ENCODE measurements at regions not wholly inside any gene's neighbourhood (a gene's known extent, or its start where the extent isn't known, plus 50 kb on each side); places are given as distances from the start of the nearest gene placed in this dataset.

DNA sequence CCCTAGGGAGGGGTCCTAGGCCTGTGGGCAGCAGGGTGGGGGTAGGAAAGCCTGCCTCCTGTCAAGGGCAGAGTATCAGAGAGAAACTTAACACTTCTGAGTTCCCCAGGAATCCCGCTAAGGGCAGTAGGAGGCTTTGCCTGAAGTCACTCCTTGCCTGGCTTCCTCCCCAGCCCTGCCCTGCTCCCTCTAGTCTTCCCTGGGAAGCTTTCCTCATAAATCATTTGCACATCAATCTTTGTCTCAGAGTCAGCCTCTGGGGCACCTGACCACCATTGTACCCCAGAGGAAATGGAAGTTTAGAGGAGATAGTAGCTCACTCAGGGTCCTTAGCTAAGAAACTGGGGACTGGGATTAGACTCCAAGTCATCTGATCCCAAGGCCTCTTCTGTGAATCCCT, 129.4 kb upstream of the TLE3 start:
- H3K4me1 ChIP-seq (ENCODE audit: insufficient read depth, low read length): no peaks in the 10 kb centered on the region
- no peak overlapping the region for H3K9ac ChIP-seq (ENCODE audit: low read depth, low read length)
- H3K9me3 ChIP-seq (ENCODE audit: control insufficient read depth, insufficient read depth, low read length): no peaks in the 10 kb centered on the region; the same call in 1 of the 2 replicates
- H3K36me3 ChIP-seq (ENCODE audit: insufficient read depth, low read length): no peaks in the 10 kb centered on the region

DNA sequence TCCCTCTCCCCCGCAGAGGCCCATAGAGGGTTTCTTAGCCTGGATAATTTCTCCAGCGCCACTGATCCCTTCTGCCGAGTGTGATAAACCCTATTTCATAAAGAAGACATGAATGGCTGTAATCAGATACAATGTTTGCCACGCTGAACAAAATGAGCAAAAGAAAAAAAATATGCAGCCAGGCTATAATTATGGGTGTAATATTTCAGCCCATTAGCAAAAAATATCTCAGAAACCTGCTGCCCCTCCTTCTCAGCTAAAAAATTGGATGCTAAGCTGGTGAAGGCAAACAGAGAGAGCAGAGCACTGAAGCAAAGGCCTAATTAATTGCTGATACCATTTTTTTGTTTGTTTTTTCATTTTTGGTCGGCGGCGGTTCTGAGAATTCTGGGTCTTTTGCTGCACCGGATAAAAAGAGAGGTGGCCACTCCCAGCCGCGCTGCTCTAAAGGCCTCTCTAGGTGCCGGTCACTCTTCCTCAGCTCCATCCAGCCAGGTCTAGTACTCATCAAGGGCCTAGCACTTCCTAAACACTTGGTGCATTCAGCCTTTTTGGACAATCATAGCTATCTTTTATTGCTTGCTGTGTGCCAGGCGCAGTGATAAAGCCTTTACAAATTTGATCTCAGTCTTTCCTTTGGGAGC, 128.7 kb upstream of the TLE3 start:
- Histone ChIP-seq H3K9me3 (ENCODE audit: control insufficient read depth, insufficient read depth, low read length) (no peaks in the 10 kb centered on the region; the same call in 1 of the 2 replicates), H3K4me1 (ENCODE audit: insufficient read depth, low read length) (no peaks in the 10 kb centered on the region), H3K36me3 (ENCODE audit: insufficient read depth, low read length) (no peaks in the 10 kb centered on the region), H3K9ac (ENCODE audit: low read depth, low read length) (no peak overlapping the region)

DNA sequence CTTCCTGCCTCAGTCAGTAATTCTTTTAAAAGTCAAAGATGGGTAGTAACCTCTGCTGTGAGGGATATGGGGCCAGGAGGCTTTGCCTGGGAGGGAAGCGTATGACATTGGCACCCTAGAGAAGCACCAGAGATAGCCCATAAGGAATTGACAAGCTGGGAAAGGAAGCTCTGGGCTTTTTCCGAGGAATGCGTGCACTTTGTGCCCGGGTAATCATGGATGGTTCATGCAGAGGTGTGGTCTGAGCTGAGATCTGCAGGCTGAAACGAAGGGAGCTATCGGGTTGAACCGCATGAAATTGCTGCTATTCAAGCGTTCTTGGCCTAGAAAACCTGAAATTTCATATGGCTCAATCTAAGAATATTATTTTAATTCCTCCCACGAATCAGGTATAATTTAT, 127.7 kb upstream of the TLE3 start:
- H3K9ac ChIP-seq (ENCODE audit: low read depth, low read length): no peak overlapping the region
- H3K36me3 ChIP-seq (ENCODE audit: insufficient read depth, low read length): no peaks in the 10 kb centered on the region
- H3K4me1 ChIP-seq (ENCODE audit: insufficient read depth, low read length): no peaks in the 10 kb centered on the region
- H3K9me3 ChIP-seq (ENCODE audit: control insufficient read depth, insufficient read depth, low read length): no peaks in the 10 kb centered on the region

DNA sequence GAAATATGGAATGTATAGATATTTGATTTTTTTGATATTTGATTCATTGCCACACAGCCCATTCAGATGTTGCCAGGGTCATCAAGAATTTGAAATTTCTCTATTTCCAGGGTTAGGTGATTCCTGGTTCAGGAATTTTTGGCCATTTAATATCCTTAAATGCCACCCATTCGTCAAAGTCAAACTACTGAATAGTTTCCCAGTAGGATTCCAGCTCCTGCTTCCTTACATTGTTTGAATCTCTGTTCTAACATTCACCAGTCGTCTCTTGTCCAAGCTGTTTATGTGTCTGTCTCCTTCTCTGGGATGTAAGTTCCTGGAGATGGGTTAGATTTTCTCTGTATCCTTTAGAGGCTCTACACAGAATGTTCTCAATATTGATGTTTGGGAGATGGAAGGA, 124.9 kb upstream of the TLE3 start:
- H3K9me3 ChIP-seq (ENCODE audit: control insufficient read depth, insufficient read depth, low read length): no peaks in the 10 kb centered on the region
- no peak overlapping the region for H3K9ac ChIP-seq (ENCODE audit: low read depth, low read length)
- H3K4me1 ChIP-seq (ENCODE audit: insufficient read depth, low read length): peaks cover 5% of the 10 kb centered on the region; the same call in 1 of the 2 replicates
- no peaks in the 10 kb centered on the region for H3K36me3 ChIP-seq (ENCODE audit: insufficient read depth, low read length)

GRCh38 chr15:70220490-70221096, 122.9 kb upstream of the TLE3 start:
- no peak overlapping the region for H3K9ac ChIP-seq (ENCODE audit: low read depth, low read length)
- H3K9me3 ChIP-seq (ENCODE audit: control insufficient read depth, insufficient read depth, low read length): no peaks in the 10 kb centered on the region
- H3K36me3 ChIP-seq (ENCODE audit: insufficient read depth, low read length): no peaks in the 10 kb centered on the region
- H3K4me1 ChIP-seq (ENCODE audit: insufficient read depth, low read length): peaks cover 5% of the 10 kb centered on the region; the same call in 1 of the 2 replicates

GRCh38 chr15:70219966-70220365, 122.2 kb upstream of the TLE3 start:
- Histone ChIP-seq H3K9me3 (ENCODE audit: control insufficient read depth, insufficient read depth, low read length) (no peaks in the 10 kb centered on the region), H3K36me3 (ENCODE audit: insufficient read depth, low read length) (no peaks in the 10 kb centered on the region), H3K4me1 (ENCODE audit: insufficient read depth, low read length) (peaks cover 5% of the 10 kb centered on the region; the same call in 1 of the 2 replicates), H3K9ac (ENCODE audit: low read depth, low read length) (no peak overlapping the region)

DNA sequence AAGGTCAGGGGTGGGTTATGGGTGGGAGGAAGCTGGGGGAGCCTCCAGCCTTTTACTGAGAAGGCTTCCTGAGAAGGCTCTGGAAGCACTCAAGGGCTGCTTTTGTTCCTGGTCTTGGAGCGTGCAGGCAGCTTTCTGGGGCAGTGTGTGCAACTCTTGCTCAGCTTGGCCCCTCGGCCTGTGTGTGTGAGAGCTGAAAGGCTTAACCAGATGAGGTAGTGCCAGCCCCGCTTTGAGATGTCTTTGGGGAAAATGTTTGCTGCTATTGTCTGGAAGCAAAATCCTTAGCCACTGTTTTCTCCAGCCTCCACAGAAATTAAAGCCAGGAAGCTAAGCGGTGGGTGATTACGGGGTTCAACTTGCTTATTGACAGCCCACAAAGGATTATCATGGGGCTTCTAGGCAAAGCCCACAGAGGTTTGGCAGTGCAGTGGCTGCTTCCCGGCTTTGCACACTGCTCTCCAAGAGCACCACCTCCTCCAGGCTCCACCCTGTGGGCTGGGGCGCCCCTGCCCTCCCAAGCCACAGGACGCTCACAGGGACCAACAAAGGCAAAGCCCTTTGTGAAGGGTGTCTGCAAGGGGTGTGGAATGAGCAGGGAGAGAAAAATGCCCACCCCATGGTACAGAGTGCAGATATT, 121.7 kb upstream of the TLE3 start:
- no peaks in the 10 kb centered on the region for H3K36me3 ChIP-seq (ENCODE audit: insufficient read depth, low read length)
- peaks cover 5% of the 10 kb centered on the region; the same call in 1 of the 2 replicates for H3K4me1 ChIP-seq (ENCODE audit: insufficient read depth, low read length)
- no peaks in the 10 kb centered on the region for H3K9me3 ChIP-seq (ENCODE audit: control insufficient read depth, insufficient read depth, low read length)
- H3K9ac ChIP-seq (ENCODE audit: low read depth, low read length): no peak overlapping the region

DNA sequence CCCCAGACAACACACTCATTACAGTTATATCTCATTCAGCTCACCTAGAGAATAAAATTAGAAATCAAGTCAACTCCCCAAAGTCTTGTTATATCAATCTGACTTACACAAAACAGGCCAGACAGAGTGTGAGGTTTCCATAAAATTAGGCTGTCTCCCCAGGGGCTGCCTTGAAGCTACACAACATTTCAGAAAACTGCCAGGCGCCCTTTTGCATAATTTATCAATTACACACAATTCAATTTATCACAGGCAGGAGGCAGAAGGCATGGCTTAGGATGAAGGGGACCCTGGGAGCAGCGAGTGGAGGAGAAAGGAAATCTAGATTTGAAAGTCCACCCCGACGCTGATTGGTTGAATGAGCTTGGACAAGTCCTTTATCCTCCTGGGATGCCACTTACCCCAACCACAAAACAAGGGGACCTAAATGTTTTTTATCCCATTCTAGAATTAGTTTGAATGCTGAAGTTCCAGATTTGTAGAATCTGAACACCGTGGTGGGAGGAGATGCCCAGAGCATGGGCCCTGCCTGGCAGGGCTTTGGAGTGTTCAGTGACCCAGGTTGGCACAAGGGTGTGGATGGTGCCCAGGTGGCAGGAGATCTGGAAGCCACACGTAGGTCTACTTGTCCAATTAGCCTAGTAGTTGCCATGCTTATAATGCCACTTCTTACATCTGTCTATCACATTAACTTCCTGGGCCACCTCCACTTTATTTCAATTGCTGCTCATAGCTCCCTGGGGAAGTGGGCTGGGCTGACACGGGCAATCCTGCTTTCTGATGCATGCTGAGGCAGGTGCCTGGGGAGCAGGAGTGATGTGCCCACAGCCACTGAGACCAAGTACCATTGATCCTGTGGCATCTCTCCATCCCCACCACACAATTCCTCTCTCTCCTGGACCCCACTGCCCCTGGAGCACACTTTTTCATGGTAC, 119.8 kb upstream of the TLE3 start:
- no peaks in the 10 kb centered on the region for H3K36me3 ChIP-seq (ENCODE audit: insufficient read depth, low read length)
- peaks cover 8% of the 10 kb centered on the region for H3K4me1 ChIP-seq (ENCODE audit: insufficient read depth, low read length)
- H3K9me3 ChIP-seq (ENCODE audit: control insufficient read depth, insufficient read depth, low read length): no peaks in the 10 kb centered on the region
- no peak overlapping the region for H3K9ac ChIP-seq (ENCODE audit: low read depth, low read length)

DNA sequence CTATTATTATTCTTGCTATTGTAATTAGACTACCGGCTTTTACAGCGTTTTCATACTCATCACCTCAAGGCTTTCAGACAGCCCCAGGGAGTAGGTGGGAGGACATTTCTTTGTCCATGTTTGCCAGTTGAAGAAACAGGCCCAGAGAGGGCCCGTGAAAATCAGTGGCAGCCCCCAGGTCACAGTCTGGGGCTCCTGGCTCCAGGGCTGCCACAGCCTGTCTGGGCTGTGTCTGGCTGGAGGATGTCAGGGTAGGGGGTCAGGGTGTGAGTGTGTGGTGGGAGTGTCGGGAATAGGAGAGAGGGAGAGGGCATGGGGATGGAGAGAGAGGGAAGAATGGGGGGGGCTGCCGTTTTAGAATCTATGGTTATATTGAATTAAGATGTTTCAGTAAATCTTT, 118.2 kb upstream of the TLE3 start:
- Histone ChIP-seq H3K9ac (ENCODE audit: low read depth, low read length) (no peak overlapping the region), H3K36me3 (ENCODE audit: insufficient read depth, low read length) (no peaks in the 10 kb centered on the region), H3K9me3 (ENCODE audit: control insufficient read depth, insufficient read depth, low read length) (no peaks in the 10 kb centered on the region), H3K4me1 (ENCODE audit: insufficient read depth, low read length) (peaks cover 9% of the 10 kb centered on the region)

DNA sequence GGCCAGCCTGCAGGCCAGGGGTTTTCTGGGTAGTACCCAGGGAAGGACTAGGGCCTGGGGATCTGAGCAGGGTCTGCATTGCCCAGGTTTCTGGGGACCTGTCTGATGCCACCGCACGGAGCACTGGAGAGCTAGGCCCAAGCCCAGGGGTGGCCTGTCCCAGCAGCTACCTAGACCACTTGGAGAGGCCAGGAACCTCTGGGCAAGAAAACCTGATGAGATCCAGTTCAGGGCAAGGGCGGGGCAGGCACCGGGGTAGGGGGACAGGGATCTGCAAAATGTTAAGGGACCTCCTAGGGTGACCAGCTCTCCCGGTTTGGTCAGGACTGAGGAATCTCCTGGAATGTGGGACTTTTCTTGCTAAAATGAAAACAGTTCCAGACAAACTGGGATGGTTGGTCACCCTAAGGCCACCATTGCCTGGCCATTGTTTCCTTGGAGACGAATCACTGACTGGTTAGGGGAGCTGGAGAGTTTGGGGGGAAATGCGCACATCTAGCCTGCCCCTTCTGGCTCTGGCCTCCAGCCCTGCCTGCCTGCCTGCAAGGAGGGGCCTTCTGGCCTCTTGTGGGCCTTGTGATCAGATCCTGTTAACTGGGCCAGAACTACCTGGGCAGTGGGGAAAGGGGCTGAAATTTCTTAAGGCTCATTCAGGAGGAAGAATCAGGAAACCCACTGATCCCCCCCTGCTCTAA, 117.4 kb upstream of the TLE3 start:
- H3K9ac ChIP-seq (ENCODE audit: low read depth, low read length): no peak overlapping the region
- H3K9me3 ChIP-seq (ENCODE audit: control insufficient read depth, insufficient read depth, low read length): no peaks in the 10 kb centered on the region
- H3K36me3 ChIP-seq (ENCODE audit: insufficient read depth, low read length): no peaks in the 10 kb centered on the region
- H3K4me1 ChIP-seq (ENCODE audit: insufficient read depth, low read length): peaks cover 9% of the 10 kb centered on the region

DNA sequence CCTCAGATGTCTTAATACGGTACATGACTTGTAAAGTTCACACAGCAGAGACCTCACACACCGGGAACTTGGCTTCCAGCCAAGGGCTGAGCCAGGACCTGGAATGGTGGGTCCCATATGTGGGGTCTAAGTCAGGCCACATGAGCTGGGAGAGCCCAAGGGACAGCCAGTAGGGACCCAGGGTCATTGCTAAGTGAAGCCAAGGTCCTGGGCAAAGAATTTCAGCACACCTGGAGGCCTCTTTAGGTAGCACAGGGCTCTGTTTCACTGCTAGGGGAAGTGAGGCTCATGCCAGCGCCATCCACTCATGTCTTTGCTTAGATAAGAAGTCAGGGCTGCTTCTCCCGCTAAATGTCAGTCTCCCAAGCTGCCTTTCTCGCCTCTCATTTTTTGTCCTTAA, 116.6 kb upstream of the TLE3 start:
- Histone ChIP-seq H3K36me3 (ENCODE audit: insufficient read depth, low read length) (no peaks in the 10 kb centered on the region), H3K4me1 (ENCODE audit: insufficient read depth, low read length) (peaks cover 5% of the 10 kb centered on the region; the same call in 1 of the 2 replicates), H3K9ac (ENCODE audit: low read depth, low read length) (no peak overlapping the region), H3K9me3 (ENCODE audit: control insufficient read depth, insufficient read depth, low read length) (no peaks in the 10 kb centered on the region)

DNA sequence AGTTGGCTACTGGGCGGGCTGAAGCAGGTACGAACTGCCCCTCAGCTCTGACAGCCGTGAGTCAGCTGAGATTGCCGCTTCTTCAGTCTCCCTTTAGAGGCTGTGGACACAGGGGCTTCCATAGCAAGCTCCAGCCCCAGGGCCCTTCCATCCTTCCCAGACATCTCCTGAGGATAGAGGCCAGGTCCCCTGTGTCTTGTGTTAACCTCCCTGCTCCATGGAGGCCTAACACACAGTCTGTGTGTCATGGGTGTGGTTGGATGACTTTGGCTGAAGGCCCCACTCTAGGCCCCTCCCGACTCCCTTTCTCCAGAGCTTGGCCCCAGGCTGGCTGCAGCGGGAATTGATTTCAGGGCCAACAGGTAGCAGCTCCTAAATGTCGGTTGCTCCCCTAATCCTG, 116.1 kb upstream of the TLE3 start:
- no peaks in the 10 kb centered on the region for H3K9me3 ChIP-seq (ENCODE audit: control insufficient read depth, insufficient read depth, low read length)
- H3K36me3 ChIP-seq (ENCODE audit: insufficient read depth, low read length): no peaks in the 10 kb centered on the region
- H3K9ac ChIP-seq (ENCODE audit: low read depth, low read length): no peak overlapping the region
- H3K4me1 ChIP-seq (ENCODE audit: insufficient read depth, low read length): peaks cover 5% of the 10 kb centered on the region; the same call in 1 of the 2 replicates

DNA sequence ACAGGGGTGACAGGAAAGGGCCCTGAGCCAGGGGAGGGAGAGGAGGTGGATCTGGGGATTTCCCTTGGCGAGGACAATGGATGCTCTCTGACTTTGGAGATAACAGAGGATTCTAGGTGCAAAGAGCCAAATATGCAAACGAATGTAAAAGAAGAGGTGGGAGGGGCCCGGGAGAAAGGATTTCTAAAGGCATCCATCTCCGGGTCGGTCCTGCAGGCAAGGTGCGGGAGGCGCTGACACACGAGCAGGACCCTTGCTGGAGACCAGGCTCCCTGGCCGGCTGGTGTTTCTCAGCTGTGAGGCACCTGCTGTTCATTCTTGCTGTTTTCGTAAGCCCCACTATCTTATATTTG, 115.2 kb upstream of the TLE3 start:
- Histone ChIP-seq H3K9me3 (ENCODE audit: control insufficient read depth, insufficient read depth, low read length) (no peaks in the 10 kb centered on the region), H3K4me1 (ENCODE audit: insufficient read depth, low read length) (peaks cover 5% of the 10 kb centered on the region; the same call in 1 of the 2 replicates), H3K9ac (ENCODE audit: low read depth, low read length) (no peak overlapping the region), H3K36me3 (ENCODE audit: insufficient read depth, low read length) (no peaks in the 10 kb centered on the region)

Measured in ES-I3 (cell line).